BLaER1 (cell line): ENCODE measurements at regions not wholly inside any gene's neighbourhood (a gene's known extent, or its start where the extent isn't known, plus 50 kb on each side); places are given as distances from the start of the nearest gene placed in this dataset.

ENCODE experiments used
- H3K27ac ChIP-seq: shearing (Covaris generic); formaldehyde crosslinking; 2 replicates; pipeline ENCODE4 v1.8.1; 2022
- H3K27me3 ChIP-seq: shearing (Covaris generic); formaldehyde crosslinking; 2 replicates; pipeline ENCODE4 v1.8.1; 2022
- H3K36me3 ChIP-seq: shearing (Covaris generic); formaldehyde crosslinking; 2 replicates; pipeline ENCODE4 v1.8.1; 2022
- H3K4me1 ChIP-seq: shearing (Covaris generic); formaldehyde crosslinking; 2 replicates; pipeline ENCODE4 v1.8.1; 2022
- H3K4me2 ChIP-seq: shearing (Covaris generic); formaldehyde crosslinking; 2 replicates; pipeline ENCODE4 v1.8.1; 2022
- H3K4me3 ChIP-seq: shearing (Covaris generic); formaldehyde crosslinking; 2 replicates; pipeline ENCODE4 v1.8.1; 2022
- H3K9ac ChIP-seq: shearing (Covaris generic); formaldehyde crosslinking; 2 replicates; pipeline ENCODE4 v1.8.1; 2022
- H3K9me3 ChIP-seq: shearing (Covaris generic); formaldehyde crosslinking; 2 replicates; pipeline ENCODE4 v1.8.1; 2022
- H4K20me1 ChIP-seq: shearing (Covaris generic); formaldehyde crosslinking; 2 replicates; pipeline ENCODE4 v1.8.1; 2022
- Cebpa-rat ChIP-seq: shearing (Covaris generic); IDR thresholded peaks from 2 replicates; pipeline ENCODE4 v1.8.1; 2022

DNA sequence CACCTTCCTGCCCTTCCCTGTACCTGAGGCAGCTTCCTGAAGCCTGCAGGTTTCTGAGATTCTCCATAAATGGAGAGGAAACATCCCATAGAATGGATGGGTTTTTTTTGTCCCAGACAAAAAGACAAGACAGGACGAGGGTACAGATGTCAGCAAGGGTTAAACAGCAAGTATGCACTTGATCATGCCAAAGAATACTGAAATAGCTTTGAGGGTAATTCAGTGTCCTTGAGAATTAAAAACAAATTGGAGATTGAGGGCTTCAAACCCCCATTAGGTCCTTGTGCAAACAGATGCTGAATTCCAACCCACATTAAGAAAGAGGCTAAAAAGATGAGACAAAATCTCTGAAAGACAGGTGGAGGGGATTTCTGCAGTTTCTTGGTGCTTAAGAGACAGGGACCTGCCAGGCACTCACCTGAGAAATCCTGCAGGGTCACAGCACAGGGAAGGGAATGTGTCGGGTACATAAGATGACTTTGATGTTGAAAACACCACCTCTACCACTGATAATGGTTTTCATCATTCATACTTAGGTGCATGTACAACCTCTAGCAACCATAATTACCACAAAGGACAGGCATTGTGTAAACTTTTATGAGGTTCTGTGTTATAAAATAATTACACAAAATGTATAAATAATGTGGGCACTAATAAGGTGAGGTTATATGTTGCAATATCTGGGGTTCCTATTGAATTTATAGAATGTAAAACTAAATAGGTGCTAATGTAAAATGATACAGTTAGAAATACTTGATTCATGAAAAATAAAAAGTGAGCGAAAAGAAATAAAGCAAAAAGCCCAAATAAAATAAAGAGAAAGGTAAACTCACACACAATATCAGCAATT, 107.1 kb upstream of the TOP3B start:
- Histone ChIP-seq H3K27ac (no peak overlapping the region), H3K9ac (no peak overlapping the region), H3K9me3 (no peaks in the 10 kb centered on the region), H3K27me3 (no peaks in the 10 kb centered on the region), H3K4me1 (no peaks in the 10 kb centered on the region), H3K4me2 (no peak overlapping the region), H4K20me1 (no peaks in the 10 kb centered on the region), H3K4me3 (no peak overlapping the region), H3K36me3 (no peaks in the 10 kb centered on the region)
- no peak for TF ChIP-seq Cebpa-rat

DNA sequence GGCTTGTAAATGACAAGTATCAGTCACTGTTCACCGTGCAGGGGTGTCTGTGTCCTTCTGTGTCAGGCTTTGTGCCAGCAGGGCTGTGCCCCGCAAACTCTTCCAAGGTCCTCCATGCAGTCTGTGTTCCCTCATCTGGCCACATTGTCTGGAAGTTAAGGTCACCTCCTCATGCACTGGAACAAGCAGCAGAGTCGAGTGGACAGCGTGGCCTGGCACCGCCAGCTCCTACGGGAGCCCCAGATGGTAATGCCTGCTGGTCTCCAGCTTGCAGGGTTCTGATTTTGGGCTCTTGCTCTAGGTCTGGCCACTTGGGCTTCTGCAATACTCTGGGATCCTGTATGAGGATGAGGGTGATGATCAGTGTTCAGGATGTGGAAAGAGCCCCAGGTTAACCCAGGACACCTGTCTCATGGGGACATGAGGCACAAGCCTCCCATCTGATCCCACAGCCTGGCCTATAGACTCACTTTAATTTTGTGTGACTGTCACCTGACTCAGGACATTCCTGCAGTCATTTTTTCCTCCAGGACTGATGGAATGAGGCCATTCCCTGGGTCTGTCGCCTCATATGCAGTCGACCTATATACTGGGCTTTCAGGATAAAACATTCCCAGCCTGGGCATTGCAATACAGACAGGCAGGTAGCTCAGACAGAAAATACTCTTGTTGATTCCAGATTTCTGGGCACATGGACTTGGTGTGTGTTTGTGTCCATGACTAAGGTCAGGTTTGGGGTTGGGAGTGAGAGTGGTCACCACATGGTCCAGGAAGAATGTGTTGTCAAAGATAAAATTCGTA, 106.3 kb upstream of the TOP3B start:
- no peaks in the 10 kb centered on the region for H3K27me3 ChIP-seq

DNA sequence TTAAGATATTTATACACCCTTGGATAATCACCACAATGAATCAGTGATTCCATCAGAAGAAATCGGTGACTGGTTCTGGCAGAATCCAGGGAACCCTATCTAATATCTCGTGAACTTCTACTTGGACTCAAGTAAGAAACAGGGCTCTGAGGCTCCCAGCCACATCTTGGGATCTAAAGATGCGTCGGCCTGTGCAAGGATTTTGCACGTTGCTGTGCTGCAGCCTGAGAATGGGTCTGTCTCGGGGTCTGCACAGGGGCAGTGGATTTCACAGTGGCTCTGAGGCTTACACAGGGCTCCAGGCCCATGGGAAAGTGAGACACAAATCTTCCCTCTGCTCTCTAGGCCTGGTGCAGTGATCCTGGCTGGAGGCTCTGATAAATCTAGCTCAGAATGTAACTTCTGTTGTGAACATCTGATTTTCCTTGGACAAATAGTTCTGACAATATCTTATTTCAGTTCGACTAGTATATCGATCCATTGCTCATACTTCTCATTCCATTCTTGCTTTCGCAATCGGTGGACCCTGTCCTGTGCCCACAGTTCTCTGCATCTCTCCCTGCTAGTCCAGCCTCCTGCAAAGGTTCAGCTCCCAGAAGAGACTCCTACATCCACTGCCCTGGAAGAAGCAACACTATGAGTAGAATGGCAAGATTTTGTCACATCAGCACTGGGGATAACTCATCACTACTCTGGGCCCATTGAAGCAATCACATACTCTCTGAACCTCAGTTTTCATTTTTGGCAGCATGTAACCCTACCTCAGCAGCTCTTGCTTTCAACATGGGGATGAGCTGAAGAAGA, 105.5 kb upstream of the TOP3B start:
- Histone ChIP-seq H3K27ac (no peak overlapping the region), H3K4me2 (no peak overlapping the region), H3K4me1 (no peaks in the 10 kb centered on the region), H3K27me3 (no peaks in the 10 kb centered on the region), H3K9ac (no peak overlapping the region), H3K36me3 (no peaks in the 10 kb centered on the region), H4K20me1 (no peaks in the 10 kb centered on the region), H3K4me3 (no peak overlapping the region), H3K9me3 (no peaks in the 10 kb centered on the region)
- TF ChIP-seq Cebpa-rat, result no peak

More for the DNA sequence above, 106.3 kb upstream of the TOP3B start:
- H3K4me1 ChIP-seq, result no peaks in the 10 kb centered on the region
- H3K9me3 ChIP-seq, result no peaks in the 10 kb centered on the region
- no peaks in the 10 kb centered on the region for H3K36me3 ChIP-seq
- no peak for TF ChIP-seq Cebpa-rat
- H3K27ac ChIP-seq, result no peak overlapping the region
- no peak overlapping the region for H3K9ac ChIP-seq
- no peak overlapping the region for H3K4me3 ChIP-seq
- H3K4me2 ChIP-seq, result no peak overlapping the region
- H4K20me1 ChIP-seq, result no peaks in the 10 kb centered on the region

DNA sequence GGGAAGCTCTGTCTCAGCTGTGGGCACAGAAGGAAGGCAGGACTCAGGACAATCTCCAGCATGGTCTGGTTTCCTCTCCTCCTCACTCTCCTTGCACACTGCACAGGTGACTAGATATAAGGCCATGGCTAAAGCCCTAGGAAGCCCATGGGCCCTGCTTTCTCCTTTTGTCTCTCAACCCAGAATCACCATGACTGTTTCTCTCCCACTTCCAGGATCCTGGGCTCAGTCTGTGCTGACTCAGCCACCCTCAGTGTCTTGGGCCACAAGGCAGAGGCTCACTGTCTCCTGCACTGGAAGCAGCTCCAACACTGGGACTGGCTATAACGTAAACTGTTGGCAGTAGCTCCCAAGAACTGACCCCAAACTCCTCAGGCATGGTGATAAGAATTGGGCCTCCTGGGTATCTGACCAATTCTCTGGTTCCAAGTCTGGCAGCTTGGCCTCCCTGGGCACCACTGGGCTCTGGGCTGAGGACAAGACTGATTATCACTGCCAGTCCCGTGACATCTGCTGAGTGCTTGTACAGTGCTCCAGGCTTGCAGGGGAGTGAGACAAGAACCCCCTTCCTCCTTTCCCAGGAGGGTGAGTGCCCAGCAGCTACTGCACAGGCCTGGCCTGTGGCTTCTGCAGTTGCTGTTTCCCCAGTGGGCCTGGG, 104.0 kb upstream of the TOP3B start:
- H4K20me1 ChIP-seq, result no peaks in the 10 kb centered on the region
- no peaks in the 10 kb centered on the region for H3K9me3 ChIP-seq
- no peaks in the 10 kb centered on the region for H3K4me1 ChIP-seq
- no peaks in the 10 kb centered on the region for H3K27me3 ChIP-seq
- TF ChIP-seq Cebpa-rat, result no peak
- H3K4me3 ChIP-seq, result no peak overlapping the region
- H3K27ac ChIP-seq, result no peak overlapping the region
- H3K36me3 ChIP-seq, result no peaks in the 10 kb centered on the region
- H3K9ac ChIP-seq, result no peak overlapping the region
- no peak overlapping the region for H3K4me2 ChIP-seq

DNA sequence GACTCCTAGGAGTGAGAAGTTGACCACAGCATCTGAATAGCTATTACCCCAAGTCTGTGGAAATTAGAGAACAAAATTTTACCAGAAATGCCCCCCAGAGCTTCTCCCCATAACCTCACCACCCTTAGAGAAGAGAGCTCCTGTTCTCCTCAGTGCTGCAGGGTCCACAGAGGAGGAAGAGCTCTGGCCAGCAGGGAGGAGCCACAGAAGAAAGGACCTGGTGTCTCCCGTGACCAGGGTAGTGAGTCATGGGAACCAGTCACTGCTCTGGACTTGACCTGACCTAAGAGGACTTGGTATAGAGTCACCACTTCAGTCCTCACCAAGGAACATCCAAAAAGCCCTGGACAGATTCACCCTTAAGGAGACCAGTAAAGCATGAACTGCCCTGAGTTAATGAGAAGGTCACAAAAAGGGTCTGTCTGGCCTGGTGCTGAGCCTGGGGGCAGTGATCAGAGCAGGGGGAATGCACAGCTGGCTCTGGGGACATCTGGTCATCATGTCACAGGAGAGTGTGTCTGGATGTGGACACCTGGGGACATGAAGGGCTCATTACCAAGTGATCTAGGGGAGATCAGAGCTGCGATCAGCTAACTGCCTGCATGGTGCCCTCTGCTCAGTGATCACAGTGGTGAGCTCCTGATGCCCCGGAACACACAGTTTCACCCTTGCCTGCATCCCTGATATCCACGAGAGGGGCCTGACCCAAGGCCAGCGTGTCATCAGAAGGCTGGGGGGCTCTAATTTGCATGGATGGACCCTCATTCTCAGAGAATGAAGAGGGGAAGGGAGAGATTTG, 103.3 kb upstream of the TOP3B start:
- TF ChIP-seq Cebpa-rat, result no peak
- Histone ChIP-seq H3K27ac (no peak overlapping the region), H4K20me1 (no peaks in the 10 kb centered on the region), H3K4me3 (no peak overlapping the region), H3K27me3 (no peaks in the 10 kb centered on the region), H3K9me3 (no peaks in the 10 kb centered on the region), H3K36me3 (no peaks in the 10 kb centered on the region), H3K9ac (no peak overlapping the region), H3K4me1 (no peaks in the 10 kb centered on the region), H3K4me2 (no peak overlapping the region)

DNA sequence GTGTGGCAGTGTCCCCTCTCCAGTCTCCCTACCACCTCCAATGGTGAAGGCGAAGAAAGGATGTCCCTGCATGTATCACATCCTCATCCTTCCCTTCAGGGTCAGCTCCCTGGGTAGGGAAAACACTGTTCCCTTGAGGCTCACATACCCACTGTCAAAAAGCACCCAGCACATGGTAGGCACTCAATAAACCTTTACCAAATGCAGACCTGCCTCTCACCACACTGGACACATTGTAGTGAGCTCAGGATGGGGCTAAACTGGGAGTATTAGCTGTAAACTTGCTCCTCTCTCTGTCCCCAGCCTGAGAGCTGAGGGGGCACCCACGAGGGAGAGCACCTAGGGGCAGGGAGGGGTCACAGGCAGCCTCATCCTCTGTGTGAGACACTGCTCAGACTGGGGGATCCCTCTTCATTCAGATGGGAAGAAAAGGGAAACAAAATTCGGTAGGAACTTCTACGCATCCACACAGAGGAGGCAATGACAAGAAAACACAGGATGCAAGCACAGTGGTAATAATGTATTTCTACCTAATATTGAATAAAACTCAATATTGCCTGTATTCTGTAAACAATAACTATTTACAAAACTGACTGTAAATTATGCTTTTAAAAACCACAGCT, 101.6 kb upstream of the TOP3B start:
- Histone ChIP-seq H3K4me3 (no peak overlapping the region), H3K4me2 (no peak overlapping the region), H4K20me1 (no peaks in the 10 kb centered on the region), H3K36me3 (no peaks in the 10 kb centered on the region), H3K9ac (no peak overlapping the region), H3K9me3 (no peaks in the 10 kb centered on the region), H3K4me1 (no peaks in the 10 kb centered on the region), H3K27me3 (no peaks in the 10 kb centered on the region), H3K27ac (no peak overlapping the region)
- TF ChIP-seq Cebpa-rat, result no peak

DNA sequence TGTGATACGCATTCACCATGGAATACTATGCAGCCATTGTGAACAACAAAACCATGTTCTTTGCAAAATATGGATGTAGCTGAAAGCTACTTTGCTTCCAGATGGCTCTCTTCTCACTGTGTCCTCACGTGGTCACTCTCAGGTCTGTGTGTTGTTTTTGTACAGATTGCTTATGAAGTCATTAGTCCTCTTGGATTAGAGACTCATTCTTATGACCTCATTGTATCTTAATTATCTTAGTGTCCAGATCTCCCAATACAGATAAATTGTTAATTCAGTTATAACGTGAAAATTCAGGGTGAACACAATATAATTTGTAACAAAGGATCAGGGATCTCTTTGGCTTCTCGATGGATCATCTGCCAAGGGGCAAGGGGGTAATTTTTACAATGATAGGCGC, 100.4 kb upstream of the TOP3B start:
- Histone ChIP-seq H3K27me3 (no peaks in the 10 kb centered on the region), H3K4me1 (no peaks in the 10 kb centered on the region)
- no peak for TF ChIP-seq Cebpa-rat

DNA sequence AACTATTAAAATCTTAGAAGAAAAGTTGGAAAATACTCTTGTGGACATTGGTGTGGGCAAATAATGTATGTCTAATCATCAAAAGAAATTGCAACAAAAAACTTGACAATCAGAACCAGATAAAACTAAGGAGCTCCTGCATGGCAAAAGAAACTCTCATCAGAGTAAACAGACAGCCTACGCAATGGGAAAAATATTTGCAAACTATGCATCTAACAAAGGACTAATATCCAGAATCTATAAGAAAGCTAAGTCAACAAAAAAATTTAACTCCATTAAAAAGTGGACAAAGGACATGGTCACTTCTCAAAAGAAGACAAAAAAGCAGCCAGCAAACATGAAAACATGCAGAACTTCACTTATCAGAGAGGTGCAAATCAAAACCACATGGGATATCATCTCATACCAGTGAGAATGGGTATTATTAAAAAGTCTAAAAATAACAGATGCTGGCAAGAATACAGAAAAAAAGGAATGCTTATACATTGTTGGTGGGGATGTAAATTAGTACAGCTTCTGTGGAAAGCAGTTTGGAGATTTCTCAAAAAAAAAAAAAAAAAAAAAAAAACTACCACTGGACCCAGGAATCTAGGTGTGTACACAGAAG, 99.7 kb upstream of the TOP3B start:
- no peak overlapping the region for H3K9ac ChIP-seq
- no peaks in the 10 kb centered on the region for H4K20me1 ChIP-seq
- TF ChIP-seq Cebpa-rat, result no peak
- no peaks in the 10 kb centered on the region for H3K4me1 ChIP-seq
- no peaks in the 10 kb centered on the region for H3K36me3 ChIP-seq
- H3K27me3 ChIP-seq, result no peaks in the 10 kb centered on the region
- H3K4me3 ChIP-seq, result no peak overlapping the region
- no peaks in the 10 kb centered on the region for H3K9me3 ChIP-seq
- H3K4me2 ChIP-seq, result no peak overlapping the region
- no peak overlapping the region for H3K27ac ChIP-seq

More for the DNA sequence above, 100.4 kb upstream of the TOP3B start:
- Histone ChIP-seq H3K9me3 (no peaks in the 10 kb centered on the region), H4K20me1 (no peaks in the 10 kb centered on the region), H3K9ac (no peak overlapping the region), H3K27ac (no peak overlapping the region), H3K36me3 (no peaks in the 10 kb centered on the region), H3K4me3 (no peak overlapping the region), H3K4me2 (no peak overlapping the region)
